Testis (tissue), 2 donors: ENCODE measurements at regions not wholly inside any gene's neighbourhood (a gene's known extent, or its start where the extent isn't known, plus 50 kb on each side); places are given as distances from the start of the nearest gene placed in this dataset.

Experiments
- DNase-seq: peaks from one replicate; pipeline ENCODE4 v3.0.0-alpha.2; 2019
- H3K27ac ChIP-seq, 2 donors: fragments of 200-600 bp; sonication (generic); one replicate each; pipeline ENCODE4 v1.5.1; 2019
- H3K27me3 ChIP-seq: fragments of 200-600 bp; sonication (generic); one replicate; pipeline ENCODE4 v1.5.1; 2019
- H3K36me3 ChIP-seq: fragments of 200-600 bp; sonication (generic); one replicate; pipeline ENCODE4 v1.5.1; 2017; ENCODE audit warnings: low read depth; ENCODE audit errors: missing control alignments
- H3K4me1 ChIP-seq: fragments of 200-600 bp; sonication (generic); one replicate; pipeline ENCODE4 v1.5.1; 2019
- H3K4me3 ChIP-seq, 2 donors: fragments of 200-600 bp; sonication (generic); one replicate each; pipeline ENCODE4 v1.5.1; 2017 to 2019
- H3K9me3 ChIP-seq: fragments of 200-600 bp; sonication (generic); one replicate; pipeline ENCODE4 v1.5.1; 2017
- CTCF ChIP-seq, 3 experiments: fragments of 450-650 bp in 2 of 3; fragments of 200-600 bp in 1 of 3; sonication (generic) in 1 of 3; IDR thresholded peaks; one replicate each; pipeline ENCODE4 v1.5.1; 2016 to 2019; ENCODE audit warnings: antibody characterized with exemption in 3 of 3, mild to moderate bottlenecking in 2 of 3, moderate library complexity in 1 of 3
- POLR2A ChIP-seq: fragments of 450-650 bp; IDR thresholded peaks from one replicate; pipeline ENCODE4 v1.6.1; 2017; ENCODE audit warnings: antibody characterized with exemption, mild to moderate bottlenecking, moderate library complexity
- WGBS, 2 donors: methylation state at CpG; one replicate each; pipeline ENCODE4 v1.1.5; 2018; 5-methylcytosine and 5-hydroxymethylcytosine counted together
- intact Hi-C: fragments of 100-400 bp; cut with DNase I; formaldehyde crosslinking; loops from one replicate; pipeline ENCODE4 v1.15.1; 2023; ENCODE audit warnings: low total_unique reads

- intact Hi-C loops = no loop called here
- H3K4me3 ChIP-seq = no peak overlapping the region
- no peak for TF ChIP-seq POLR2A
- TF ChIP-seq CTCF (IDR thresholded peaks at IDR 0.05) = no peak
- WGBS, 2 donors = 82 to 94% methylated on average over 2 of the region's 2 CpGs
- H3K27ac ChIP-seq = no peak overlapping the region
- H3K36me3 ChIP-seq = no peaks in the 10 kb centered on the region
- DNase-seq = no peak
- no peaks in the 10 kb centered on the region for H3K4me1 ChIP-seq
- no peaks in the 10 kb centered on the region for H3K27me3 ChIP-seq
- H3K9me3 ChIP-seq = no peaks in the 10 kb centered on the region
Measured at GRCh38 chr1:199122085-199122484, 483.2 kb downstream of the PTPRC start.

GRCh38 chr1:199122532-199123311 lies 483.9 kb downstream of the PTPRC start:
- no peak overlapping the region for H3K4me3 ChIP-seq
- DNase-seq = no peak
- H3K36me3 ChIP-seq = no peaks in the 10 kb centered on the region
- no peak overlapping the region for H3K27ac ChIP-seq
- no peaks in the 10 kb centered on the region for H3K27me3 ChIP-seq
- no peaks in the 10 kb centered on the region for H3K4me1 ChIP-seq
- no peak for TF ChIP-seq POLR2A
- no peak for TF ChIP-seq CTCF (IDR thresholded peaks at IDR 0.05)
- no peaks in the 10 kb centered on the region for H3K9me3 ChIP-seq
- intact Hi-C loops = no loop called here

- WGBS, 2 donors = 93 to 95% methylated on average over 4 of the region's 4 CpGs
- DNase-seq = no peak
- H3K27me3 ChIP-seq = no peaks in the 10 kb centered on the region
- TF ChIP-seq CTCF (IDR thresholded peaks at IDR 0.05) (no peak), POLR2A (no peak)
- intact Hi-C loops = no loop called here
- H3K4me3 ChIP-seq = no peak overlapping the region
- no peaks in the 10 kb centered on the region for H3K36me3 ChIP-seq
- H3K27ac ChIP-seq = no peak overlapping the region
- no peaks in the 10 kb centered on the region for H3K9me3 ChIP-seq
- no peaks in the 10 kb centered on the region for H3K4me1 ChIP-seq
Measured at GRCh38 chr1:199123615-199124014, 484.8 kb downstream of the PTPRC start.

- Histone ChIP-seq H3K4me1 (no peaks in the 10 kb centered on the region), H3K36me3 (no peaks in the 10 kb centered on the region), H3K4me3 (no peak overlapping the region), H3K27me3 (no peaks in the 10 kb centered on the region), H3K27ac (no peak overlapping the region), H3K9me3 (no peaks in the 10 kb centered on the region)
- 75 to 89% methylated on average over 1 of the region's 1 CpG for WGBS, 2 donors
- intact Hi-C loops = no loop called here
- no peak for TF ChIP-seq CTCF (IDR thresholded peaks at IDR 0.05)
- no peak for TF ChIP-seq POLR2A
- DNase-seq = no peak
Measured at GRCh38 chr1:199124351-199124750, 485.5 kb downstream of the PTPRC start.

- H3K27me3 ChIP-seq = no peaks in the 10 kb centered on the region
- H3K9me3 ChIP-seq = no peaks in the 10 kb centered on the region
- no peak for TF ChIP-seq CTCF (IDR thresholded peaks at IDR 0.05)
- TF ChIP-seq POLR2A = no peak
- no peaks in the 10 kb centered on the region for H3K36me3 ChIP-seq
- no peak for DNase-seq
- intact Hi-C loops = no loop called here
- no peak overlapping the region for H3K4me3 ChIP-seq
- H3K4me1 ChIP-seq = no peaks in the 10 kb centered on the region
- no peak overlapping the region for H3K27ac ChIP-seq
- 75 to 80% methylated on average over 2 of the region's 2 CpGs for WGBS, 2 donors
Measured at GRCh38 chr1:199129247-199129646, 490.4 kb downstream of the PTPRC start.
